ENCODE measurements at regions not wholly inside any gene's neighbourhood (a gene's known extent, or its start where the extent isn't known, plus 50 kb on each side); places are given as distances from the start of the nearest gene placed in this dataset.
"Not testable (repeated sequence)": the region's sequence is repeated elsewhere in the genome, so short reads cannot be mapped to it uniquely, and the experiment has no call there.

GRCh38 chr2:222024932-222025880 lies 273.6 kb downstream of the PAX3 start:
- ATAC-seq (peak; percentile 43), DNase-seq (no peak)
- intact Hi-C loops (cut with micrococcal nuclease): no loop called here

GRCh38 chr2:222017252-222017850 lies 281.4 kb downstream of the PAX3 start:
- DNase-seq: no peak
- intact Hi-C loops (cut with micrococcal nuclease): no loop called here
- no peak for ATAC-seq

DNA sequence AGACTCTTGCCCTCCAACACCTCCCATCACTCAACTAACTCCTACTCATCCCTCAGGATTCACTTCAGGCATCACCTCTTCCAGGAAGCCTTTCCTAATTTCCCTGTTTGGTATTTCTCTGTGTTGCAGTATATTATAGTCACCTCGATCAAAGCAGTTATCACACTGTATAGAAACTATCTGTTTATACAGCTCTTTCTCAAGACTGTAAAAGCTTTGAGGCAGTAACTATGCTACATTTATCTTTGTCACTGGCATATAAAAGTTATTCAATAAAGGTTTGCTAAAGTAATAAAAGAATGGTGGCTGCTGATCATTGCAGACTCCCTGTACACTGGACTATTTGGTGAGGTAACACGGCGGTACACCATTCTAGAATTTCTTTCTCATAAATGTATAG lies 284.9 kb downstream of the PAX3 start:
- intact Hi-C loops (cut with micrococcal nuclease): no loop called here
- DNase-seq: no peak
- no peak for ATAC-seq

DNA sequence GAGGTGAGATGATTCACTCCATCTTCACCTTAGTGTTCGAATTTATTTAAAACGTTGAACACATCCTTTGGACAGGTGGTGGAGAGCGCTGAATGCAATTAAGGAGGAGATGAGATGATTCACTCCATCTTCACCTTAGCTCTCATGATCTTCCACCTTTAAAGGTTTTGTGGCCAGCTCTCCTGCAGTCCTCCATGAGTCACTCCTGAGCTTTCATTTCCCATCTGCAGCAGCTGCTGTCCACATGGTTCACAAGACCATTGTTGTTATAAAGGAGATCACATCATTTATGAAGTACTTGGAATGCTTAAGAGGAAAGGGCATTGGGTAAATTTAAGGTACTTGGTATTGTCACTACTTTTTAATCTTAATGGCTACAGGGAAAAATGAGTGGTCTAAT lies 298.5 kb downstream of the PAX3 start:
- intact Hi-C loops (cut with micrococcal nuclease): no loop called here
- no peak for DNase-seq
- ATAC-seq: no peak

GRCh38 chr2:221999717-222000116 lies 299.1 kb downstream of the PAX3 start:
- intact Hi-C loops (cut with micrococcal nuclease): no loop called here
- ATAC-seq: no peak

GRCh38 chr2:221999166-221999565 lies 299.6 kb downstream of the PAX3 start:
- intact Hi-C loops (cut with micrococcal nuclease): no loop called here
- DNase-seq (no peak), ATAC-seq (no peak)

More at GRCh38 chr2:221999717-222000116, 299.1 kb downstream of the PAX3 start:
- DNase-seq: no peak

DNA sequence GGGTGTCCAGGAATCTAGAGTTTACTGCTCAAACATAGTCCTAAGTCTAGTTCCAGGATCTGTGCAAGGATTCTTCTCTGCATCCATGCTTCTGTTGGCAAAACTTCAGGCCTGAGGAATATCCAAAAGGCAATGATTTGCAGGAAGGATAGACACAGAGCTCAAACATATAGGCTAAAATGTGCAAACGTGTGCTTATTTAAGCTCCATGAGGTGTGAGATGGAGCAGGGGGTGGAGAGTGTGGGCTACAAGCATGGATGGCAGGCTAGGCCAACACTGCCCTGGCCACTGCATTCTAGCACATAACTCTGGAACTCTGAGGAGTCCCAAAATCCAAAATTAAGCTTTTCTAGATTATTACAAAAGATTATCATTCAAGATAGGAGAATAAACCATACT lies 301.1 kb downstream of the PAX3 start:
- no peak for ATAC-seq
- intact Hi-C loops (cut with micrococcal nuclease): no loop called here
- DNase-seq: no peak

DNA sequence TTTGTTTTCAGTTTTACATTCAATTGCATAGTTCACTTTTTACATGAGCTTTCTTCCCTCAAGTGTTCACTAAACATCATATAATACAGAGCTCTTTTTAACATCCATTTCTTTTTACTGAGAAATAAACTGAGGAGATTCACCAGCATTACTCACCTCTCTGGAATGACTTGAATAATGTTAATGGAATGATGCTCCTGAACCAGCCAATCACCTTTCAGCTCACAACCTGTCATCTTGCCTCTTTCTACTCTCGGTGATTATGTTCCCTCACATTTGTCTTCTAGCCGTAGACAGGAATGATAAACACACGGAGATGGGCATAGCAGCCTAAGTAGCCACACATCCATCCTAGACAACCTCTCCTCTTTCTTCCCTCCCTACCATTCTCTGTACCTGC lies 301.7 kb downstream of the PAX3 start:
- intact Hi-C loops (cut with micrococcal nuclease): no loop called here
- no peak for DNase-seq
- ATAC-seq: no peak

- intact Hi-C loops (cut with micrococcal nuclease): no loop called here
- ATAC-seq: no peak
Observed at GRCh38 chr2:221994926-221995325, 303.9 kb downstream of the PAX3 start.

GRCh38 chr2:221984376-221984775 lies 314.4 kb downstream of the PAX3 start:
- ATAC-seq: not testable (repeated sequence)

More at GRCh38 chr2:221994926-221995325, 303.9 kb downstream of the PAX3 start:
- no peak for DNase-seq

DNA sequence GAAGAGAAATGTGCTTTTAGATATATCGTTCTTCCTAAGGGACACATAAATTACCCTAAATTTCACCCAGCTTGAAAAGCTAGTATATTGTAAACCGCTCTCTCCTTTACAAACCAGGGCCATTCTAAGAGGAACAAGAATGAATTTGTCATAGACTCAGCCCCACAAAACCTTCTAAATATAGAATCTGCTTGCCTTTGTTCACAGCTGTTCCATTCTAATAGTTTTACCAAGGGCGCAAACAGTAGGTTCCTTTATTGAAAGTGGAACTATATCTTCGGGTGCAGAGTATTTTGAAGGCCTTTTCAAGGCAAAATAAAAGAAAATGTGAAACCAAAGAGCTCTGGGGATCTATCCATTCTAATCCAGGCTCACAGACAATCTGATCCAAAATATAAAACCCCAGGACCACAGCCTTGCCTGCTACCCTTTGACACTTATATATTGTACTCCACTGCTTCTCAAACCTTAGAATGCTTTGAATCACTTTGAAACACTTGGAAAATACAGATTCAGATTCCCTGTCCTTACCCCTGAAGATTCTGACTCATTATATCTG lies 316.8 kb downstream of the PAX3 start:
- DNase-seq (no peak), ATAC-seq (no peak)
- intact Hi-C loops (cut with micrococcal nuclease): no loop called here

More at GRCh38 chr2:221984376-221984775, 314.4 kb downstream of the PAX3 start:
- DNase-seq; intact Hi-C loops (cut with micrococcal nuclease): not testable (repeated sequence)

DNA sequence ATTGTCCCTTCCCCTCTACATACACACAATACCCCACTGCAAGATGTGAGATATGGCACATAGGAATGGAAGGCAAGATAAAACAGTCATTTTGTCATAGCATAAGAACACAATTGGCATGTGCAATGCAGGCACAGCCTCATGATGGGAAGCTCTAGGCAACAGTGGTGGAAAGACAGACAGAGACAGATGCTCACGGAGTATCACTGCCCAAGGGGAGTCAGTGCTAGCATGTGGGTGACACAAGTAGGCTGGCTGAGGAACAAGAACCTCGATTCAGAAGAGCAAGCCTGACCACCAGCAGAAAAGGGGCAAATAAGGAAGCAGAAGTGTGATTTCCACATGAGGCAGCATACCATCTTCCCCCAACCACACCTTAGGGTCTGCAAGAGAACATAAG lies 323.6 kb downstream of the PAX3 start:
- intact Hi-C loops (cut with micrococcal nuclease): no loop called here
- ATAC-seq (no peak), DNase-seq (no peak)

GRCh38 chr2:221973902-221974301 lies 324.9 kb downstream of the PAX3 start:
- intact Hi-C loops (cut with micrococcal nuclease): no loop called here
- ATAC-seq: no peak
- DNase-seq: no peak

DNA sequence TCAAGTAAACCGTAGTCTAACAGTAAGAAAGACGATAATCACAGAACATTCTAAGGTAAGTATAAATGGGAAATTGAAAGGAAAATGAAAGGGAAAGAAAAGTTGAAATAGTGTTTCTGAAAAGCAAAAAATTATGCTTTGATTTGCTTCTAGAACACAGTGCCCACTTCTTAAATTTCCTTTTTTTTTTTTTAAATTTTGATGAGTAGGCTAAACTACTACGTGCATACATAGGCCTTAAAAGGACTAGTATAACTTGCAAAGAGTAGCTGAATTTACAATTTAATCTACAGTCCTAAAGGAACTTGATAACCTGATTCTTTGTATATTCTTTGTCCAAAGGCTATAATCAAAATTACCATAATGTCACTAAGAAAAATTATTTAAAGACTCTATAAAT lies 325.3 kb downstream of the PAX3 start:
- DNase-seq (no peak), ATAC-seq (no peak)
- intact Hi-C loops (cut with micrococcal nuclease): no loop called here

DNA sequence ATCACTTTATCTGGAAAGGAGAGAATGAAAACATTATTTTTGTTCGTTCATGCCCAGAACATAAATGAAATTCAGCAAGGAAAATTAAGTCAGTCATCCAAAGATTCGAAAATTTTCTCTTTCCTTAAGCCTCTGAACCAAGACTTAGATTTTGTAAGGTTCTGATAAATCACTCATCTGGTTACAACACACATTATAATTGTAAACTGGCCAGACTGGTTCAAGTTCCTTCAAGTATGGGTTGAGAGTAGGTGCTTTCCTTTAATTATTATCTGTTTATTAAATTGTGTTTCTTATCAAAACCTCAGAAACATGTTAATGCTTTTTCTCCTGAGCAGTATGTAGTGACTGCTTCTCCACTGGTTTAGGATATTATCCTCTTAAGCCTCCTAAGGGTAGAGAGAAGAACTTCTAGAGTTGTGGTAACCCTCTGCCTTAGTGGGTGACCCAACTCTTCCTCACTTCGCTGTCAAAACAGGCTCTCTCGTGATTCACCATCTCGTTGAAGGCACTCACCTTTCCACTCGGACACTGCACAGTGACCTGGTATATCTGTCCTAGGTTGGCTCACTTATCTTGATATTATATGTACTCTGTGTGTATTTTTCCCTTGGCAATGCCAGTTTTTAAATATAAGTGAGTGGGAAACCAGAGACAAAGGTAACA lies 325.9 kb downstream of the PAX3 start:
- intact Hi-C loops (cut with micrococcal nuclease): no loop called here
- no peak for DNase-seq
- ATAC-seq: no peak

- no peak for ATAC-seq
- intact Hi-C loops (cut with micrococcal nuclease): no loop called here
Observed at GRCh38 chr2:221970389-221970788, 328.4 kb downstream of the PAX3 start.

GRCh38 chr2:221969830-221970144 lies 329.0 kb downstream of the PAX3 start:
- DNase-seq: no peak
- no peak for ATAC-seq
- intact Hi-C loops (cut with micrococcal nuclease): no loop called here

More at GRCh38 chr2:221970389-221970788, 328.4 kb downstream of the PAX3 start:
- DNase-seq: no peak

DNA sequence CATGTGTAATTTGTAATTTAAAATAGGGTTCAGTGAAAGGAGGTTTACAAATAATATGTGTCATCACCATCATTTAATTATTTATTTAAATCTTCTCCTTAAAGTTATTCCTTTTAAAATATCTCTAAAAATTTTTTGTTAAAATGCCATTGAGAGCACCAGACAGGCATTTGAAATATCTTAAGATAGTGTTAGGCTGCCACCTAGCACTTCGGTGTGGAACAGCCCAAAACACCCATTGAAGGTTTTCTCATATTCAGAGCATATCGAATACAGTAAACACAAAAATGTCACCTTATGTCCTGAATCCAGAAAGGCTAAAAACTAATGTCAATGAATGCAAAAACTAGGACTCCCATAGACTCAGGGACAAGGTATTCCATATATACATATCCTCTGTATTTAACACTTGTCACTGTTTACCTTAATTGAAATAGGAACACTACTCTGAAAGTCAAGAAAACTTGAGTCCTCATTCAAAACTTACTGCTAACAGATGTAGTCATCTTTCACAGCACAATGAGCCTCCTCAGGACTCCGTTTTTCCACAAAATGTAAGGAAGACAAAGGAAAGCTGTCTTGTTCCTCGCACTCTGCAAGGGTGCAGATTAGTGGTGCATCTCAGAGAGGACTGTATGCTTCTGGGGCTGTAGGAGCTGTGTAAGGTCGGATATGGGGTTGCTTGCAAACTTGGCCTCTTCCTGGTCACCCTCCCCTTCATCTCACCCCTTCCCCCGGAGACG lies 329.5 kb downstream of the PAX3 start:
- DNase-seq: no peak
- intact Hi-C loops (cut with micrococcal nuclease): no loop called here
- ATAC-seq: peak; percentile 47

DNA sequence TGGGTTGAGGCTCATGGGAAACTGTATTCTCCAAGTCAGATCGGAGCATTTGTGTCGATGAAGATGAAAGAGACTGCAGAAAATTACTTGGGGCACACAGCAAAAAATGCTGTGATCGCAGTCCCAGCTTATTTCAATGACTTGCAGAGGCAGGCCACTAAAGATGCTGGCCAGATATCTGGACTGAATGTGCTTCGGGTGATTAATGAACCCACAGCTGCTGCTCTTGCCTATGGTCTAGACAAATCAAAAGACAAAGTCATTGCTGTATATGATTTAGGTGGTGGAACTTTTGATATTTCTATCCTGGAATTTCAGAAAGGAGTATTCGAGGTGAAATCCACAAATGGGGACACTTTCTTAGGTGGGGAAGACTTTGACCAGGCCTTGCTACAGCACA lies 336.6 kb downstream of the PAX3 start:
- intact Hi-C loops (cut with micrococcal nuclease): no loop called here
- DNase-seq: no peak
- no peak for ATAC-seq
